PFSK-1 (cell line): ENCODE measurements at regions not wholly inside any gene's neighbourhood (a gene's known extent, or its start where the extent isn't known, plus 50 kb on each side); places are given as distances from the start of the nearest gene placed in this dataset.

ENCODE experiments used
- POLR2AphosphoS5 ChIP-seq: IDR thresholded peaks from 2 replicates; pipeline ENCODE4 v1.6.1; 2012; ENCODE audit warnings: low read depth, mild to moderate bottlenecking, control low read depth, low read length, moderate library complexity
- SIN3A ChIP-seq: IDR thresholded peaks from 2 replicates; pipeline ENCODE4 v1.6.1; 2012; ENCODE audit warnings: mild to moderate bottlenecking, low read length, moderate library complexity, borderline replicate concordance; ENCODE audit not compliant: insufficient read depth
- TF ChIP-seq, protein P1 (sequence below), 2 experiments: IDR thresholded peaks; 2 replicates each; pipeline versions ENCODE4 v1.6.1 to v1.8.0; 2011 to 2012; ENCODE audit warnings: low read depth in 2 of 2, low read length in 2 of 2, control low read depth in 1 of 2, inconsistent platforms in 1 of 2, mild to moderate bottlenecking in 1 of 2, moderate library complexity in 1 of 2; ENCODE audit not compliant: insufficient read depth in 1 of 2

DNA sequence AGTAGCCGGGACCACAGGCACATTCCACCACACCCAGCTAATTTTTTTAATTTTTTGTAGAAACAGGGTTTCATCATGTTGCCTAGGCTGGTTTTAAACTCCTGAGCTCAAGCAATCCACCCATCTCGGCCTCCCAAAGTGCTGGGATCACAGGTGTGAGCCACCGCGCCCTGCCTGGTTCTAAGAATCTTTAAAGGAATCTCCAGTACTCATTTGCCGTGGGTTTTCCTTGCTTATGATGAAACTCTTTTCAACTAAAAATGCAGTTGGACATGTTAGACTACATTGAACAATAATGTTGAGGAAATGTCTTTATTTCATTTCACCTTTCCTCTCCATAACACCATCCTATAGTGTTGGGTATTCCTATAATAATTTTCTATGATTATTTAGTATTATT, 121.6 kb downstream of the ZNF281 start:
- TF ChIP-seq POLR2AphosphoS5, result no peak
- TF ChIP-seq, protein P1, sequence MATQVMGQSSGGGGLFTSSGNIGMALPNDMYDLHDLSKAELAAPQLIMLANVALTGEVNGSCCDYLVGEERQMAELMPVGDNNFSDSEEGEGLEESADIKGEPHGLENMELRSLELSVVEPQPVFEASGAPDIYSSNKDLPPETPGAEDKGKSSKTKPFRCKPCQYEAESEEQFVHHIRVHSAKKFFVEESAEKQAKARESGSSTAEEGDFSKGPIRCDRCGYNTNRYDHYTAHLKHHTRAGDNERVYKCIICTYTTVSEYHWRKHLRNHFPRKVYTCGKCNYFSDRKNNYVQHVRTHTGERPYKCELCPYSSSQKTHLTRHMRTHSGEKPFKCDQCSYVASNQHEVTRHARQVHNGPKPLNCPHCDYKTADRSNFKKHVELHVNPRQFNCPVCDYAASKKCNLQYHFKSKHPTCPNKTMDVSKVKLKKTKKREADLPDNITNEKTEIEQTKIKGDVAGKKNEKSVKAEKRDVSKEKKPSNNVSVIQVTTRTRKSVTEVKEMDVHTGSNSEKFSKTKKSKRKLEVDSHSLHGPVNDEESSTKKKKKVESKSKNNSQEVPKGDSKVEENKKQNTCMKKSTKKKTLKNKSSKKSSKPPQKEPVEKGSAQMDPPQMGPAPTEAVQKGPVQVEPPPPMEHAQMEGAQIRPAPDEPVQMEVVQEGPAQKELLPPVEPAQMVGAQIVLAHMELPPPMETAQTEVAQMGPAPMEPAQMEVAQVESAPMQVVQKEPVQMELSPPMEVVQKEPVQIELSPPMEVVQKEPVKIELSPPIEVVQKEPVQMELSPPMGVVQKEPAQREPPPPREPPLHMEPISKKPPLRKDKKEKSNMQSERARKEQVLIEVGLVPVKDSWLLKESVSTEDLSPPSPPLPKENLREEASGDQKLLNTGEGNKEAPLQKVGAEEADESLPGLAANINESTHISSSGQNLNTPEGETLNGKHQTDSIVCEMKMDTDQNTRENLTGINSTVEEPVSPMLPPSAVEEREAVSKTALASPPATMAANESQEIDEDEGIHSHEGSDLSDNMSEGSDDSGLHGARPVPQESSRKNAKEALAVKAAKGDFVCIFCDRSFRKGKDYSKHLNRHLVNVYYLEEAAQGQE (IDR thresholded peaks at IDR 0.05; ENCODE audit: insufficient read depth in 1 of 2, low read depth in 2 of 2, low read length in 2 of 2), result no peak
- TF ChIP-seq SIN3A, result no peak
